BE2C (cell line): ENCODE measurements at regions not wholly inside any gene's neighbourhood (a gene's known extent, or its start where the extent isn't known, plus 50 kb on each side); places are given as distances from the start of the nearest gene placed in this dataset.

ENCODE experiments used
- DNase-seq: peaks from one replicate; pipeline ENCODE4 v3.0.0-alpha.2; 2020
- H3K27me3 ChIP-seq: fragments of 250-450 bp; sonication (Bioruptor Pico); 2 replicates; pipeline ENCODE4 v1.5.1; 2020; ENCODE audit warnings: mild to moderate bottlenecking
- H3K36me3 ChIP-seq: fragments of 250-450 bp; sonication (Bioruptor Pico); 2 replicates; pipeline ENCODE4 v1.5.1; 2020; ENCODE audit warnings: mild to moderate bottlenecking
- H3K4me1 ChIP-seq: fragments of 250-450 bp; sonication (Bioruptor Pico); 2 replicates; pipeline ENCODE4 v1.5.1; 2020
- H3K4me3 ChIP-seq: 2 replicates; pipeline ENCODE4 v1.5.1; 2011; ENCODE audit warnings: low read depth, low read length
- H3K9me3 ChIP-seq: fragments of 250-450 bp; sonication (Bioruptor Pico); 2 replicates; pipeline ENCODE4 v1.5.1; 2020
- CTCF ChIP-seq: IDR thresholded peaks from 2 replicates; pipeline ENCODE4 v1.5.1; 2012; ENCODE audit warnings: mild to moderate bottlenecking, low read depth, low read length

GRCh38 chr10:125502276-125502675 lies 180.7 kb downstream of the TEX36 start:
- Histone ChIP-seq H3K4me1 (no peaks in the 10 kb centered on the region), H3K9me3 (no peaks in the 10 kb centered on the region), H3K36me3 (no peaks in the 10 kb centered on the region), H3K4me3 (no peak overlapping the region), H3K27me3 (0 out of 2 replicates have a peak, but pooled peaks cover 4% of the 10 kb centered on the region)
- no peak for DNase-seq
- no peak for TF ChIP-seq CTCF

GRCh38 chr10:125495386-125495785 lies 187.6 kb downstream of the TEX36 start:
- no peaks in the 10 kb centered on the region for H3K9me3 ChIP-seq
- no peak overlapping the region for H3K4me3 ChIP-seq
- H3K27me3 ChIP-seq: 0 out of 2 replicates have a peak, but pooled peaks cover 6% of the 10 kb centered on the region
- no peak for DNase-seq
- H3K36me3 ChIP-seq: no peaks in the 10 kb centered on the region
- no peaks in the 10 kb centered on the region for H3K4me1 ChIP-seq
- TF ChIP-seq CTCF: no peak

- no peaks in the 10 kb centered on the region for H3K36me3 ChIP-seq
- no peaks in the 10 kb centered on the region for H3K9me3 ChIP-seq
- no peak overlapping the region for H3K4me3 ChIP-seq
- DNase-seq: no peak
- H3K27me3 ChIP-seq: 0 out of 2 replicates have a peak, but pooled peaks cover 6% of the 10 kb centered on the region
- H3K4me1 ChIP-seq: no peaks in the 10 kb centered on the region
- TF ChIP-seq CTCF: no peak
These were observed 188.2 kb downstream of the TEX36 start for GRCh38 chr10:125494651-125495239.

- no peaks in the 10 kb centered on the region for H3K9me3 ChIP-seq
- TF ChIP-seq CTCF: no peak
- no peak overlapping the region for H3K4me3 ChIP-seq
- no peaks in the 10 kb centered on the region for H3K4me1 ChIP-seq
- no peaks in the 10 kb centered on the region for H3K36me3 ChIP-seq
- peaks cover 6% of the 10 kb centered on the region for H3K27me3 ChIP-seq
- no peak for DNase-seq
These were observed 191.6 kb downstream of the TEX36 start for GRCh38 chr10:125491381-125491780.

GRCh38 chr10:125489731-125490130 lies 193.2 kb downstream of the TEX36 start:
- DNase-seq: no peak
- no peak overlapping the region for H3K4me3 ChIP-seq
- no peaks in the 10 kb centered on the region for H3K36me3 ChIP-seq
- H3K4me1 ChIP-seq: no peaks in the 10 kb centered on the region
- H3K27me3 ChIP-seq: peaks cover 3% of the 10 kb centered on the region
- TF ChIP-seq CTCF: no peak
- no peaks in the 10 kb centered on the region for H3K9me3 ChIP-seq

- no peak for DNase-seq
- no peaks in the 10 kb centered on the region for H3K9me3 ChIP-seq
- TF ChIP-seq CTCF: no peak
- H3K27me3 ChIP-seq: peaks cover 3% of the 10 kb centered on the region
- no peaks in the 10 kb centered on the region for H3K36me3 ChIP-seq
- H3K4me3 ChIP-seq: no peak overlapping the region
- no peaks in the 10 kb centered on the region for H3K4me1 ChIP-seq
These were observed 197.3 kb downstream of the TEX36 start for GRCh38 chr10:125485665-125486064.
